ENCODE measurements at regions not wholly inside any gene's neighbourhood (a gene's known extent, or its start where the extent isn't known, plus 50 kb on each side); places are given as distances from the start of the nearest gene placed in this dataset.

DNA sequence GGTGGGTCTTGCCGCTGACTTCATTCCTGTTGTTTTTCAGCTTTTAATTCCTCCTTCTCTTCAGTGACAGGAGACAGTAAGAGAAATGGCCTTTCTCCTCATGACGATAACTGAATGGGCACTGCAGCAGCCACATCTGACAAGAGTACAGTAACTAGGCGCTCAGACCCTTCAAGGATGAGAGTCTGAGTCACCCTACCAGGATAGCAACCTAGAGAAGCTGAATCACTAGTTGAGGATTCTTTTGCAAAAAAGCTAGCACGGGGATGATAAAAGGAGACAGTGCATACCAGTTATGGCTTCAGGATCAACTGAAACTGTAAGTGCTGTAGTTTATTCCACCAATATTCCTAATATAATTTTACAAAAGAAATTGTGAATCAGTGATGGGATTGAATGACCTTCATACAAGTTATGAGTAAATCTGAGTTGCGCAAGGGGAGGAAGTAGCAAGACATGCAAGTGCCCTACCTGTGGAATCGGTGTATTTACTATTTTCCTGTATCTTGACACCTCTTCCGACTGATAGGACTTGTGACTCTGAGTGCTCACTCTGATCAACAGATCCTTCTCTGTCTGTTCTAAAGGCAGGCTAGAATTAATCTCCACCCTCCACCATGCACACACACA, 161.8 kb upstream of the GRIK2 start:
- DNase-seq (ENCODE audit: unreplicated experiment): peak; percentile 33
- Mint-ChIP-seq H3K27me3 (ENCODE audit: insufficient read depth, unreplicated experiment) (no peaks in the 10 kb centered on the region), H3K27ac (ENCODE audit: low read depth, unreplicated experiment) (no peak overlapping the region), H3K4me1 (ENCODE audit: insufficient read depth, unreplicated experiment) (no peaks in the 10 kb centered on the region), H3K9me3 (ENCODE audit: unreplicated experiment) (no peaks in the 10 kb centered on the region), H3K36me3 (ENCODE audit: insufficient read depth, unreplicated experiment) (no peaks in the 10 kb centered on the region), H3K4me3 (ENCODE audit: unreplicated experiment) (no peak overlapping the region)
- CTCF ChIA-PET: no interaction called here
- intact Hi-C loops (cut with micrococcal nuclease): no loop called here
- POLR2A ChIA-PET: no interaction called here
- no TSS peak for BruUV-seq (replicated peaks)
- TF ChIP-seq, protein P1, sequence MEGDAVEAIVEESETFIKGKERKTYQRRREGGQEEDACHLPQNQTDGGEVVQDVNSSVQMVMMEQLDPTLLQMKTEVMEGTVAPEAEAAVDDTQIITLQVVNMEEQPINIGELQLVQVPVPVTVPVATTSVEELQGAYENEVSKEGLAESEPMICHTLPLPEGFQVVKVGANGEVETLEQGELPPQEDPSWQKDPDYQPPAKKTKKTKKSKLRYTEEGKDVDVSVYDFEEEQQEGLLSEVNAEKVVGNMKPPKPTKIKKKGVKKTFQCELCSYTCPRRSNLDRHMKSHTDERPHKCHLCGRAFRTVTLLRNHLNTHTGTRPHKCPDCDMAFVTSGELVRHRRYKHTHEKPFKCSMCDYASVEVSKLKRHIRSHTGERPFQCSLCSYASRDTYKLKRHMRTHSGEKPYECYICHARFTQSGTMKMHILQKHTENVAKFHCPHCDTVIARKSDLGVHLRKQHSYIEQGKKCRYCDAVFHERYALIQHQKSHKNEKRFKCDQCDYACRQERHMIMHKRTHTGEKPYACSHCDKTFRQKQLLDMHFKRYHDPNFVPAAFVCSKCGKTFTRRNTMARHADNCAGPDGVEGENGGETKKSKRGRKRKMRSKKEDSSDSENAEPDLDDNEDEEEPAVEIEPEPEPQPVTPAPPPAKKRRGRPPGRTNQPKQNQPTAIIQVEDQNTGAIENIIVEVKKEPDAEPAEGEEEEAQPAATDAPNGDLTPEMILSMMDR (IDR thresholded peaks at IDR 0.05; ENCODE audit: unreplicated experiment): no peak

DNA sequence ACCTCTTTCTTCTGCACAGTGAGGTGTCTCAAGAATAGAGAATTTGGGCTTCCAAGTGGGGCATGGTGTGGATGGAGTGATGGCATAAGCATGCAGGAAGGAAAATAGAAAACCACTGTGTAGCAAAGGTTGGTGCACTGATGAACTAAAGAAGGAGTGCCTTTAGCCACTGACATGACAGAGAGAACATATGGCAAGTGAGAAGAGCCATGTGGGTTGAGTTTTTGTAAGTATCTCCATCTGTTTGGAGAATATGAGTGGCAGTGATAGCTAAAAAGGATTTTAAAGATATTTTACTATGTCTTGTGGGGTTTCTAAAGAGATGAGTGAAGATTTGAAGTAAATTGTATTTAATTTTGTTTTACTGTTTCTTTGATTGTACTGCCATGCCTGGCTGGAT, 160.5 kb upstream of the GRIK2 start:
- no peak for DNase-seq (ENCODE audit: unreplicated experiment)
- Mint-ChIP-seq H3K36me3 (ENCODE audit: insufficient read depth, unreplicated experiment) (no peaks in the 10 kb centered on the region), H3K27me3 (ENCODE audit: insufficient read depth, unreplicated experiment) (no peaks in the 10 kb centered on the region), H3K4me3 (ENCODE audit: unreplicated experiment) (no peak overlapping the region), H3K4me1 (ENCODE audit: insufficient read depth, unreplicated experiment) (no peaks in the 10 kb centered on the region), H3K9me3 (ENCODE audit: unreplicated experiment) (no peaks in the 10 kb centered on the region), H3K27ac (ENCODE audit: low read depth, unreplicated experiment) (no peak overlapping the region)
- intact Hi-C loops (cut with micrococcal nuclease): no loop called here
- no TSS peak for BruUV-seq (replicated peaks)
- TF ChIP-seq, protein P1 (IDR thresholded peaks at IDR 0.05; ENCODE audit: unreplicated experiment): no peak
- CTCF ChIA-PET: no interaction called here
- POLR2A ChIA-PET: interaction anchor here (0.5 kb wide), 1 partner anchor 1171 kb away, joined by 3 read pairs; no protein-coding TSS in a partner anchor

DNA sequence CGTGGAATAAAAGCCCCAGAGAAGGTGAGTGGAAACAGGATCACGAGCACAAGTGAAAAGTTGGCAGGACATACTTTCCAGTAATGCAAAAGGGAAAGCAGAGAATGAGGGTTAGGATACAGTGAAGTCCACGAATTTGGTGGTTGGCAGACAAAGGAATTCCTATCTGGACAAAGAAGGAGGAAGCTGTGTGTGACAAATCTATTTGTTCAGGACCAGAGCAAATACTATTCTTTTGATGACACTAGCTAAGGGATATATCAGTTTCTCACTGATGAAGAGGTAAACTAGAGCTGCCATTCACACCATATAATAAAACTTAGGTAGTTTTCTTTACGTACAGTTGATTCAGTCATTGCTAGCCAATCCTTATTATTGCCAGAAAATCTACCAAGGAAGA, 156.8 kb upstream of the GRIK2 start:
- TF ChIP-seq, protein P1 (IDR thresholded peaks at IDR 0.05; ENCODE audit: unreplicated experiment): no peak
- DNase-seq (ENCODE audit: unreplicated experiment): no peak
- BruUV-seq (replicated peaks): no TSS peak
- Mint-ChIP-seq H3K9me3 (ENCODE audit: unreplicated experiment) (no peaks in the 10 kb centered on the region), H3K27me3 (ENCODE audit: insufficient read depth, unreplicated experiment) (no peaks in the 10 kb centered on the region), H3K27ac (ENCODE audit: low read depth, unreplicated experiment) (no peak overlapping the region), H3K36me3 (ENCODE audit: insufficient read depth, unreplicated experiment) (no peaks in the 10 kb centered on the region), H3K4me1 (ENCODE audit: insufficient read depth, unreplicated experiment) (no peaks in the 10 kb centered on the region), H3K4me3 (ENCODE audit: unreplicated experiment) (no peak overlapping the region)
- intact Hi-C loops (cut with micrococcal nuclease): no loop called here
- POLR2A ChIA-PET: no interaction called here
- CTCF ChIA-PET: no interaction called here

DNA sequence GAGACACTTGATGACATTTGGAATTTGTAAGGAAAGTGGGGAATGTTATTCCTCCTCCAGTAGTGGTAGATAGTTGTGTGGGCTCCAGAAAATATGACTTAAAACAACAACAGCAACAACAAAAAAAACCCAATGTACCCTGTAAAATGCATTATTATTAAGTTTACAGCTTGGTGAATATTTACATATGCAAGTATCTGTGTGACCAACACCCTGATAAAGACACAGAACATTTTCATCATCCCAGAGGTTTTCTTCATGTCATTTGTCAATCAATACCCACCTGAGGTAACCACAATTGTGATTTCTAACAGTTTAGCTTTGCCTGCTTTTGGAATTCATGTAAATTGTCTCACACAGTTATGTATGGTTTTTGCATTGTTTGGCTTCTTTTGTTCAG, 152.1 kb upstream of the GRIK2 start:
- H3K4me1 Mint-ChIP-seq (ENCODE audit: insufficient read depth, unreplicated experiment): no peaks in the 10 kb centered on the region
- H3K27ac Mint-ChIP-seq (ENCODE audit: low read depth, unreplicated experiment): no peak overlapping the region
- BruUV-seq (replicated peaks): no TSS peak
- ChIA-PET CTCF (no interaction called here), POLR2A (no interaction called here)
- DNase-seq (ENCODE audit: unreplicated experiment): no peak
- H3K4me3 Mint-ChIP-seq (ENCODE audit: unreplicated experiment): no peak overlapping the region
- H3K36me3 Mint-ChIP-seq (ENCODE audit: insufficient read depth, unreplicated experiment): no peaks in the 10 kb centered on the region
- H3K27me3 Mint-ChIP-seq (ENCODE audit: insufficient read depth, unreplicated experiment): no peaks in the 10 kb centered on the region
- no peaks in the 10 kb centered on the region for H3K9me3 Mint-ChIP-seq (ENCODE audit: unreplicated experiment)
- TF ChIP-seq, protein P1 (IDR thresholded peaks at IDR 0.05; ENCODE audit: unreplicated experiment): no peak
- intact Hi-C loops (cut with micrococcal nuclease): no loop called here
